ENCODE measurements at regions not wholly inside any gene's neighbourhood (a gene's known extent, or its start where the extent isn't known, plus 50 kb on each side); places are given as distances from the start of the nearest gene placed in this dataset.

- no peak for DNase-seq
Measured at GRCh38 chr1:193504920-193505319, 318.5 kb upstream of the B3GALT2 start.

- DNase-seq = no peak
Measured at GRCh38 chr1:193498088-193498655, 311.8 kb upstream of the B3GALT2 start.

- DNase-seq = no peak
Measured at GRCh38 chr1:193494368-193494767, 308.0 kb upstream of the B3GALT2 start.

- no peak for DNase-seq
Measured at GRCh38 chr1:193489191-193489590, 302.8 kb upstream of the B3GALT2 start.

GRCh38 chr1:193487722-193488121 is 301.3 kb upstream of the B3GALT2 start:
- no peak for DNase-seq

GRCh38 chr1:193486671-193487229 is 300.3 kb upstream of the B3GALT2 start:
- no peak for DNase-seq

GRCh38 chr1:193480755-193481154 is 294.3 kb upstream of the B3GALT2 start:
- DNase-seq = no peak

GRCh38 chr1:193479187-193479586 is 292.8 kb upstream of the B3GALT2 start:
- DNase-seq = peak; percentile 9

- no peak for DNase-seq
Measured at GRCh38 chr1:193476748-193477147, 290.3 kb upstream of the B3GALT2 start.

- no peak for DNase-seq
Measured at GRCh38 chr1:193473932-193474331, 287.5 kb upstream of the B3GALT2 start.

- DNase-seq = no peak
Measured at GRCh38 chr1:193472838-193473398, 286.5 kb upstream of the B3GALT2 start.

- no peak for DNase-seq
Measured at GRCh38 chr1:193472430-193472829, 286.0 kb upstream of the B3GALT2 start.

GRCh38 chr1:193471981-193472380 is 285.6 kb upstream of the B3GALT2 start:
- no peak for DNase-seq

GRCh38 chr1:193463326-193463932 is 277.0 kb upstream of the B3GALT2 start:
- no peak for DNase-seq

GRCh38 chr1:193462629-193463320 is 276.4 kb upstream of the B3GALT2 start:
- no peak for DNase-seq

- no peak for DNase-seq
Measured at GRCh38 chr1:193458628-193459027, 272.2 kb upstream of the B3GALT2 start.

- no peak for DNase-seq
Measured at GRCh38 chr1:193457676-193458075, 271.3 kb upstream of the B3GALT2 start.

- no peak for DNase-seq
Measured at GRCh38 chr1:193456811-193457280, 270.4 kb upstream of the B3GALT2 start.

GRCh38 chr1:193451606-193452005 is 265.2 kb upstream of the B3GALT2 start:
- no peak for DNase-seq

- no peak for DNase-seq
Measured at GRCh38 chr1:193451001-193451400, 264.6 kb upstream of the B3GALT2 start.

- no peak for DNase-seq
Measured at GRCh38 chr1:193448682-193449461, 262.5 kb upstream of the B3GALT2 start.

GRCh38 chr1:193443886-193444285 is 257.5 kb upstream of the B3GALT2 start:
- no peak for DNase-seq

GRCh38 chr1:193438771-193439170 is 252.4 kb upstream of the B3GALT2 start:
- no peak for DNase-seq

Data from stimulated activated CD4-positive, alpha-beta T cell treated with anti-CD3 and anti-CD28 coated beads, Interleukin-12 subunit alpha, Interleukin-12 subunit beta, amount 100 ng/mL, for 4 hours (primary cell).